Uterus (tissue), 2 donors: ENCODE measurements at regions not wholly inside any gene's neighbourhood (a gene's known extent, or its start where the extent isn't known, plus 50 kb on each side); places are given as distances from the start of the nearest gene placed in this dataset.

Experiments
- CTCF ChIP-seq, 4 experiments: fragments of 200-600 bp in 2 of 4; fragments of 450-650 bp in 2 of 4; sonication (generic) in 2 of 4; IDR thresholded peaks; one replicate each; pipeline ENCODE4 v1.5.1; 2016 to 2019; ENCODE audit warnings: antibody characterized with exemption in 4 of 4, mild to moderate bottlenecking in 2 of 4, moderate library complexity in 1 of 4
- POLR2A ChIP-seq, 2 donors: fragments of 450-650 bp; IDR thresholded peaks; one replicate each; pipeline ENCODE4 v1.6.1; 2016; ENCODE audit warnings: antibody characterized with exemption in 2 of 2, mild to moderate bottlenecking in 1 of 2, moderate library complexity in 1 of 2

- TF ChIP-seq CTCF (IDR thresholded peaks at IDR 0.05) (no peak), POLR2A (IDR thresholded peaks at IDR 0.05) (no peak)
Measured at GRCh38 chr15:98596131-98596530, 52.2 kb upstream of the IGF1R start.
